ENCODE measurements at regions not wholly inside any gene's neighbourhood (a gene's known extent, or its start where the extent isn't known, plus 50 kb on each side); places are given as distances from the start of the nearest gene placed in this dataset.

DNA sequence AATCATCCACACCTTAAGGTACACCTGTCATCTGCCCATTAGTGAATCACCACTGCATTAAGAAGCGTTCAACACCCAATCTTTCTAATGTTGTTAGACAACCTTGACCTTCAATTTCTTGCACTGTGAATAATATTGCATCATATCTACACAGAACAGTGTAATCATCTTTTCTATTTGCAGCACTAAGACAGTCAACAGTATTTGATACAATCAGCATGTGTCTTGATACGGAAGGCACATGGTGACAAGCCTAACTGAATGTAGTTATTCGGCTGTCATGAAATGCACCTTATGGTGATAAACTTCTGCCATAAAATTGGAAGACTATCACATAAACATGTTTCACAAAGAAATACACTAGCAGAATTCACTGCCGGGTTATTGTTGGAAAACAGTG is 253.9 kb upstream of the THRB start:
- Histone ChIP-seq H3K27ac (no peak overlapping the region), H3K4me1 (no peaks in the 10 kb centered on the region), H3K4me3 (no peak overlapping the region), H3K9me3 (no peaks in the 10 kb centered on the region), H3K27me3 (no peaks in the 10 kb centered on the region), H3K36me3 (no peaks in the 10 kb centered on the region)
- DNase-seq (ENCODE audit: low spot score) = no peak
- TF ChIP-seq, protein P1, sequence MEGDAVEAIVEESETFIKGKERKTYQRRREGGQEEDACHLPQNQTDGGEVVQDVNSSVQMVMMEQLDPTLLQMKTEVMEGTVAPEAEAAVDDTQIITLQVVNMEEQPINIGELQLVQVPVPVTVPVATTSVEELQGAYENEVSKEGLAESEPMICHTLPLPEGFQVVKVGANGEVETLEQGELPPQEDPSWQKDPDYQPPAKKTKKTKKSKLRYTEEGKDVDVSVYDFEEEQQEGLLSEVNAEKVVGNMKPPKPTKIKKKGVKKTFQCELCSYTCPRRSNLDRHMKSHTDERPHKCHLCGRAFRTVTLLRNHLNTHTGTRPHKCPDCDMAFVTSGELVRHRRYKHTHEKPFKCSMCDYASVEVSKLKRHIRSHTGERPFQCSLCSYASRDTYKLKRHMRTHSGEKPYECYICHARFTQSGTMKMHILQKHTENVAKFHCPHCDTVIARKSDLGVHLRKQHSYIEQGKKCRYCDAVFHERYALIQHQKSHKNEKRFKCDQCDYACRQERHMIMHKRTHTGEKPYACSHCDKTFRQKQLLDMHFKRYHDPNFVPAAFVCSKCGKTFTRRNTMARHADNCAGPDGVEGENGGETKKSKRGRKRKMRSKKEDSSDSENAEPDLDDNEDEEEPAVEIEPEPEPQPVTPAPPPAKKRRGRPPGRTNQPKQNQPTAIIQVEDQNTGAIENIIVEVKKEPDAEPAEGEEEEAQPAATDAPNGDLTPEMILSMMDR (IDR thresholded peaks at IDR 0.05) = no peak

DNA sequence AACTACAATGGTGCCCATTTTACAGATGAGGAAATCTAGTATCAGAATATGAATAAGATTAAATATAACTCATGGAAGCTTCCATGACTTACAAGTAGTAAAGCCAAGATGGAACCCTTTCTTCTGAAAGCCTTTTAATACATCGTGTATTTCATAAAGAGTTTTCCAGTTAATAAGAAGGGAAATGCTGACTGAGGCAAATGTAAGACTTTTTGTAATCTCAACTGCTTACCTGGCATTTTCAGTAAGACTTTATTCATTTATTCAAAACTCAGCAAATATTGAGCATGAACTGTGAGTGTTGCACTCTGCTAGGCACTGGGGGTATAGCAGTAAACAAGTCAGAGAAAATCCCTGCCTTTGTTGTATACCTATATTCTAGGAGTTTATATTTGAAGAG is 256.4 kb upstream of the THRB start:
- no peak overlapping the region for H3K27ac ChIP-seq
- TF ChIP-seq, protein P1 (IDR thresholded peaks at IDR 0.05) = no peak
- H3K4me3 ChIP-seq = no peak overlapping the region
- H3K27me3 ChIP-seq = no peaks in the 10 kb centered on the region
- no peaks in the 10 kb centered on the region for H3K9me3 ChIP-seq
- H3K36me3 ChIP-seq = no peaks in the 10 kb centered on the region
- no peaks in the 10 kb centered on the region for H3K4me1 ChIP-seq
- DNase-seq (ENCODE audit: low spot score) = no peak

DNA sequence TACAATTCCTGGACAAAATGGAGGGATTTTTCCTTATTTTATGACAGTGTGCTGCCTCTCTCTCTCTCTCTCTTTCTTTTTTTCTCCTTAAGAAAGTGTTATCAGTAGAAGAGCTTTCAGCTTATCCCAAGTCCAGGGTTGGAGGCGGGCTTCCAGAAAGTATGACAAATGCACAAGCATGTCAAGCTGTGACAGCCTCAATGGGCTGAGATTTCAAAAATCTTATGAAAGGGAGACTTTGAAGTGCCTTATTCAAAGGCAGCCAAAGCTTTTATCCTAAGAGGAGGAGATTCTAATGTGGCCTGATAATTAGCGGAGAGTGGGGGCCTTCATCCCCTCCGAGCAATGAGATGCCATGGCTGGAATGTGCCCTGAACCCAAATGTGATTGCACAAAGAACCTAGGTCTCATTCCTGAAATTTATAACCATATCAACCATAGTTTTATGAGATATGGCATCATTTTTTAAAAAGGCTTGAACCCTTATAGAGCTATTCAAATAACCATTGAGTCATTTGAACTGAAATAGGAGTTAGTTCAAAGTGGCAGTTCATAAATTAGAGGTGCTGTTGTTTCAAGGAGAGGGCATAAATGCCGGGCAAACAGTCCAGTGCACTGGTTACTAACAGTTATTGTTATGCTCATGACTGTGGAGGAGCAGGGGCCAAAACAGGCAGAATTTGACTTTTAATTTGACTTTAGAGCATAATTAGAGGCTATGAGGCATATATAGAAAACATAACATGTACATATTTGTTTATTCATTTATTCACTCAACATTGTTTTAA is 261.6 kb upstream of the THRB start:
- TF ChIP-seq, protein P1 (IDR thresholded peaks at IDR 0.05) = no peak
- H3K4me1 ChIP-seq = no peaks in the 10 kb centered on the region
- DNase-seq (ENCODE audit: low spot score) = no peak
- H3K36me3 ChIP-seq = no peaks in the 10 kb centered on the region
- no peak overlapping the region for H3K27ac ChIP-seq
- no peaks in the 10 kb centered on the region for H3K27me3 ChIP-seq
- H3K9me3 ChIP-seq = no peaks in the 10 kb centered on the region
- H3K4me3 ChIP-seq = no peak overlapping the region

DNA sequence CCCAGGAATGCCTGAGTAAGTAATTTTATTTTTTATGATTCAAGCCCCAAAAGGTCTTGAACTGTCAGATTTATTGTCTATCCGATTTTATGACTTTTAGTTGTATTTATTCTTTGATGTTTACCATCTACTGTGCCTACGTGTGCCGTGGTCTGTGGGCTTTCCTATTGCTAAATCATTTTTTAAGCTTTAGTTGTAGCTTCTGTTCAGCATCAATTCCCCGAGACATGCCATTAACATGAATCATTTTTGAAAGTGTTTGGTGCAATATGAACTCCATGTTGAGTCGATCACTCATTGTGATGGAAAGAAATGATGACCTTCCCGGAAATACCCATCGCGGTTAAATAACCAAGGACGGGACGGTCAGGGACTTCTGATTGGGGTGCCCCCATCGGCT is 268.7 kb upstream of the THRB start:
- TF ChIP-seq, protein P1 (IDR thresholded peaks at IDR 0.05) = no peak
- H3K27ac ChIP-seq = no peak overlapping the region

DNA sequence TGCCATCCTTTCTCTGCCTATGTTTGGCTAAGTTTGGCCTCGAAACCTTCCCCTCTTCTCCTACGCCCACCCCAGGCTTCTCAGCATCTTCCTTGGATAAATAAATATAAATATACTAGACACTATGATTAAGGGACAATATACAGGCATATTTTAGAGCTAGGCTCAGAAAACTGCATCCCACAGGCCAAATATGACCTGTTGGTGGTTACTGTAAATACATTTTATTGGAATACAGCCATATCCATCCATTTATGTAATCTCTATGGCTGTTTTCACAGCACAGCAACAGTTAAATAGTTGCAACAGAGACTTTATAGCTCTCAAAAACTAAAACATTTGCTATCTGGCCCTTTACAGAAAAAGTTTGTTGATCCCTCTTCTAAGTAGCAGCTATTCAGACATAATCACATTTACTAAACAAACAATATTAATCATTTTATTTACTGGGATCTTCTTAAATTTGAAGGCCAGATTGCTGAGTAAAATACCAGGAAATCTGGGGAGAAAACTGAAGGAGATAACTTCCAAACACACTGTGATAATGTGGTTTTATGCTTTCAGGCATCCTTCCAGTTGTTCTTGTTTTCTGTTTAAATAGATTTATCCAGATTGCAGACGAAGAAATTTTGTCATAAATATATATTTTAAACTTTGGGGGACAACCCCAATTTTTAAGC is 269.7 kb upstream of the THRB start:
- TF ChIP-seq, protein P1 (IDR thresholded peaks at IDR 0.05) = no peak
- Histone ChIP-seq H3K36me3 (no peaks in the 10 kb centered on the region), H3K4me1 (no peaks in the 10 kb centered on the region), H3K4me3 (no peak overlapping the region), H3K27me3 (no peaks in the 10 kb centered on the region), H3K9me3 (no peaks in the 10 kb centered on the region), H3K27ac (no peak overlapping the region)
- no peak for DNase-seq (ENCODE audit: low spot score)

More for the DNA sequence above, 268.7 kb upstream of the THRB start:
- no peaks in the 10 kb centered on the region for H3K4me1 ChIP-seq
- H3K9me3 ChIP-seq = no peaks in the 10 kb centered on the region
- H3K27me3 ChIP-seq = no peaks in the 10 kb centered on the region
- no peaks in the 10 kb centered on the region for H3K36me3 ChIP-seq
- no peak for DNase-seq (ENCODE audit: low spot score)
- H3K4me3 ChIP-seq = no peak overlapping the region

Measured in right atrium auricular region (tissue), 2 donors.